ENCODE measurements at regions not wholly inside any gene's neighbourhood (a gene's known extent, or its start where the extent isn't known, plus 50 kb on each side); places are given as distances from the start of the nearest gene placed in this dataset.
"Not testable (repeated sequence)": the region's sequence is repeated elsewhere in the genome, so short reads cannot be mapped to it uniquely, and the experiment has no call there.

GRCh38 chr6:165770397-165771082, 107.5 kb upstream of the PDE10A start:
- DNase-seq = no peak

- DNase-seq = no peak
Observed at GRCh38 chr6:165769884-165770283, 106.8 kb upstream of the PDE10A start.

- no peak for DNase-seq
Observed at GRCh38 chr6:165769401-165769800, 106.4 kb upstream of the PDE10A start.

GRCh38 chr6:165768961-165769360, 105.9 kb upstream of the PDE10A start:
- DNase-seq = no peak

GRCh38 chr6:165767228-165767627, 104.2 kb upstream of the PDE10A start:
- no peak for DNase-seq

- no peak for DNase-seq
Observed at GRCh38 chr6:165766457-165766856, 103.4 kb upstream of the PDE10A start.

- no peak for DNase-seq
Observed at GRCh38 chr6:165766026-165766425, 103.0 kb upstream of the PDE10A start.

- not testable (repeated sequence) for DNase-seq
Observed at GRCh38 chr6:165765256-165765655, 102.2 kb upstream of the PDE10A start.

GRCh38 chr6:165762876-165763275, 99.8 kb upstream of the PDE10A start:
- DNase-seq = no peak

- no peak for DNase-seq
Observed at GRCh38 chr6:165762125-165762524, 99.1 kb upstream of the PDE10A start.

GRCh38 chr6:165760803-165761185, 97.8 kb upstream of the PDE10A start:
- no peak for DNase-seq

- DNase-seq = no peak
Observed at GRCh38 chr6:165760126-165760802, 97.2 kb upstream of the PDE10A start.

- DNase-seq = no peak
Observed at GRCh38 chr6:165758441-165758840, 95.4 kb upstream of the PDE10A start.

GRCh38 chr6:165755583-165755982, 92.5 kb upstream of the PDE10A start:
- DNase-seq = no peak

- DNase-seq = no peak
Observed at GRCh38 chr6:165753506-165753905, 90.5 kb upstream of the PDE10A start.

GRCh38 chr6:165752451-165752850, 89.4 kb upstream of the PDE10A start:
- no peak for DNase-seq

- no peak for DNase-seq
Observed at GRCh38 chr6:165751486-165751885, 88.4 kb upstream of the PDE10A start.

- DNase-seq = no peak
Observed at GRCh38 chr6:165749163-165749562, 86.1 kb upstream of the PDE10A start.

- DNase-seq = no peak
Observed at GRCh38 chr6:165748390-165748789, 85.3 kb upstream of the PDE10A start.

- DNase-seq = no peak
Observed at GRCh38 chr6:165747963-165748362, 84.9 kb upstream of the PDE10A start.

GRCh38 chr6:165746331-165746730, 83.3 kb upstream of the PDE10A start:
- no peak for DNase-seq

GRCh38 chr6:165745492-165745891, 82.5 kb upstream of the PDE10A start:
- no peak for DNase-seq

- DNase-seq = no peak
Observed at GRCh38 chr6:165744555-165745228, 81.7 kb upstream of the PDE10A start.

- DNase-seq = no peak
Observed at GRCh38 chr6:165743366-165743898, 80.4 kb upstream of the PDE10A start.

Measured in NCI-H2081 (cell line).